Ovary (tissue), 1 donor: ENCODE measurements at regions not wholly inside any gene's neighbourhood (a gene's known extent, or its start where the extent isn't known, plus 50 kb on each side); places are given as distances from the start of the nearest gene placed in this dataset.

Source experiments
- EP300 ChIP-seq: sonication (generic); formaldehyde crosslinking; IDR thresholded peaks from one replicate; pipeline ENCODE4 v1.6.1; 2017; ENCODE audit warnings: antibody characterized with exemption
- POLR2A ChIP-seq: fragments of 450-650 bp; IDR thresholded peaks from one replicate; pipeline ENCODE4 v1.6.1; 2017; ENCODE audit warnings: antibody characterized with exemption, mild to moderate bottlenecking, moderate library complexity

GRCh38 chr3:166060789-166061479, 223.7 kb upstream of the BCHE start:
- no peak for TF ChIP-seq POLR2A
- TF ChIP-seq EP300, result no peak
